Osteoblast (primary cell): ENCODE measurements at regions not wholly inside any gene's neighbourhood (a gene's known extent, or its start where the extent isn't known, plus 50 kb on each side); places are given as distances from the start of the nearest gene placed in this dataset.

Experiments used
- DNase-seq: peaks from one replicate; pipeline ENCODE4 v3.0.0; 2011; ENCODE audit warnings: low spot score, mixed read lengths; ENCODE audit not compliant: insufficient read length; ENCODE audit errors: missing footprints
- H2AFZ ChIP-seq: 2 replicates; pipeline ENCODE4 v1.6.0; 2011; ENCODE audit warnings: mild to moderate bottlenecking, low read length
- H3K27ac ChIP-seq: 2 replicates; pipeline ENCODE4 v1.5.1; 2011; ENCODE audit warnings: mild to moderate bottlenecking, low read depth, low read length, moderate library complexity
- H3K27me3 ChIP-seq: 2 replicates; pipeline ENCODE4 v1.6.0; 2012; ENCODE audit warnings: mild to moderate bottlenecking, control low read depth, inconsistent platforms, low read length, moderate library complexity; ENCODE audit not compliant: insufficient read depth
- H3K36me3 ChIP-seq: 2 replicates; pipeline ENCODE4 v1.5.1; 2011; ENCODE audit warnings: mild to moderate bottlenecking, low read length, control low read depth, moderate library complexity; ENCODE audit not compliant: insufficient read depth
- H3K4me1 ChIP-seq: 2 replicates; pipeline ENCODE4 v1.5.1; 2011; ENCODE audit warnings: mild to moderate bottlenecking, low read length, control low read depth, moderate library complexity; ENCODE audit not compliant: insufficient read depth
- H3K4me2 ChIP-seq: 2 replicates; pipeline ENCODE4 v1.6.0; 2011; ENCODE audit warnings: mild to moderate bottlenecking, low read length; ENCODE audit not compliant: insufficient read depth
- H3K4me3 ChIP-seq: fragments of 200-600 bp; sonication (generic); 3 replicates; pipeline ENCODE4 v1.5.1; 2012; ENCODE audit warnings: mild to moderate bottlenecking, low read length, inconsistent platforms; ENCODE audit not compliant: insufficient read depth
- H3K79me2 ChIP-seq: 2 replicates; pipeline ENCODE4 v1.6.0; 2012; ENCODE audit warnings: mild to moderate bottlenecking, low read length, control low read depth, inconsistent platforms; ENCODE audit not compliant: insufficient read depth
- H3K9me3 ChIP-seq: 2 replicates; pipeline ENCODE4 v1.5.1; 2011; ENCODE audit warnings: low read depth, low read length, control low read depth
- H4K20me1 ChIP-seq: 2 replicates; pipeline ENCODE4 v1.6.0; 2012; ENCODE audit warnings: mild to moderate bottlenecking, low read length, control low read depth; ENCODE audit not compliant: insufficient read depth
- TF ChIP-seq, protein P1 (sequence below): IDR thresholded peaks from 2 replicates; pipeline ENCODE4 v1.5.1; 2011; ENCODE audit warnings: mild to moderate bottlenecking, low read depth, low read length, moderate library complexity; ENCODE audit errors: extremely low read depth

DNA sequence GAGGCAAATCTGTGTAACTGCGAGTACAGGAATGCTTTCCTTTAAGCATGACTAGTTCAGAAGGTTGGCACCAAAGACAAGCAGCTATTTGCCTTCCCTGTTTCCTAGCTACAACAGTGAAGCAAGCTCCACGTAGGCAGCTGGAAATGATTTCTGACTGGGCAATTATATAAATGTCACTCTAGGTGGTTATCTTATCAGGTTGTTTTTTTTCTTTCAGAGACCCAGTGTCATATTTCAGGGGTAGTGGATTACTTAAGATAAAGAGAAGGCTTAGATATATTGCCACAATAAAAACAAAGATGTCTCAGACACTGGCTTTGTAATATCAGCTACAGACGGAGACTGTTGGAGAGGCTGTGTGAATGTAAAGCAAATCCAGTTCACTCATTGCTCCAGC lies 748.9 kb upstream of the NXPH2 start:
- TF ChIP-seq, protein P1, sequence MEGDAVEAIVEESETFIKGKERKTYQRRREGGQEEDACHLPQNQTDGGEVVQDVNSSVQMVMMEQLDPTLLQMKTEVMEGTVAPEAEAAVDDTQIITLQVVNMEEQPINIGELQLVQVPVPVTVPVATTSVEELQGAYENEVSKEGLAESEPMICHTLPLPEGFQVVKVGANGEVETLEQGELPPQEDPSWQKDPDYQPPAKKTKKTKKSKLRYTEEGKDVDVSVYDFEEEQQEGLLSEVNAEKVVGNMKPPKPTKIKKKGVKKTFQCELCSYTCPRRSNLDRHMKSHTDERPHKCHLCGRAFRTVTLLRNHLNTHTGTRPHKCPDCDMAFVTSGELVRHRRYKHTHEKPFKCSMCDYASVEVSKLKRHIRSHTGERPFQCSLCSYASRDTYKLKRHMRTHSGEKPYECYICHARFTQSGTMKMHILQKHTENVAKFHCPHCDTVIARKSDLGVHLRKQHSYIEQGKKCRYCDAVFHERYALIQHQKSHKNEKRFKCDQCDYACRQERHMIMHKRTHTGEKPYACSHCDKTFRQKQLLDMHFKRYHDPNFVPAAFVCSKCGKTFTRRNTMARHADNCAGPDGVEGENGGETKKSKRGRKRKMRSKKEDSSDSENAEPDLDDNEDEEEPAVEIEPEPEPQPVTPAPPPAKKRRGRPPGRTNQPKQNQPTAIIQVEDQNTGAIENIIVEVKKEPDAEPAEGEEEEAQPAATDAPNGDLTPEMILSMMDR, result no peak
- no peak overlapping the region for H3K27ac ChIP-seq
- H2AFZ ChIP-seq, result no peak overlapping the region
- H3K4me3 ChIP-seq, result no peak overlapping the region
- no peaks in the 10 kb centered on the region for H4K20me1 ChIP-seq
- no peak for DNase-seq
- H3K4me2 ChIP-seq, result no peak overlapping the region
- H3K4me1 ChIP-seq, result no peaks in the 10 kb centered on the region
- no peaks in the 10 kb centered on the region for H3K36me3 ChIP-seq
- no peaks in the 10 kb centered on the region for H3K79me2 ChIP-seq
- H3K27me3 ChIP-seq, result no peaks in the 10 kb centered on the region
- H3K9me3 ChIP-seq, result no peaks in the 10 kb centered on the region

DNA sequence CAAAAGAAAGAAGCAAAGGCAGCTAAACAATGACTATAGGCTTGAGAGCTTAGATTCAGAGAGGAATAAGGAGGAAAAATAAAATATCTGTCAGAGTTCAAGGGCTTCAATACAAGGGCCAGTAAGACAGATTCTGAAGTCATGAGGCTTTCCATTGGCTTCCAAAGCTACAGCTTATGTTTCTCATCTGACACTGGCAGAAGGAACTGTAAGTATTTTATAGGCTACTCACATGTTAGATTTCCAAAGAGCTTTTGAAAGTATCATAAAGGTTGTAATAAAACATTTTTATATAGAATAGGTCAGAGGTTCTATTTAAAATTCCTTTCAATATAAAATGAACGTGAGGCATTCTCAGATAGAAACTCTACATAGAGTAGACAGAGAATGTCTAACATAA lies 746.6 kb upstream of the NXPH2 start:
- TF ChIP-seq, protein P1, result no peak
- Histone ChIP-seq H3K4me3 (no peak overlapping the region), H3K4me1 (no peaks in the 10 kb centered on the region), H3K27ac (no peak overlapping the region), H3K27me3 (no peaks in the 10 kb centered on the region), H3K4me2 (no peak overlapping the region), H3K9me3 (no peaks in the 10 kb centered on the region), H3K79me2 (no peaks in the 10 kb centered on the region), H2AFZ (no peak overlapping the region), H4K20me1 (no peaks in the 10 kb centered on the region), H3K36me3 (no peaks in the 10 kb centered on the region)
- no peak for DNase-seq

DNA sequence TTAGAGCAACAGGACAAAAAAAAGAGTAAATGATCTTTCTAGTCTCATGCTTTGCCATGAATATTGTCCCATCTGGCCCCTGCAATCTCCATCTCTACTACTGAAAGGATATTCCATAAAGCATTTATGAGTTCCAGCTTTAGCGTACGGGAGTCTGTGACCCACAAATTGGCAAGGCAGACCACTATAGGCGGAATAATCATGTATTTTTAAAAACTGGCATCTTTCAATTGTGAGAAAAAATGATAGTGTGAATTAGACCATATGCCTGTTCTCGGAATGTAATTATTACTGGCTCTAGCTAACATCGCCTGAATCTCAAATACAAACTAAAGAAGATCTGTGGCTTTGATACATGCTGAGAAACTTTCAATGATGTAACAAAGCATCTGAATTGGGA lies 738.1 kb upstream of the NXPH2 start:
- H2AFZ ChIP-seq, result no peak overlapping the region
- no peak overlapping the region for H3K27ac ChIP-seq
- H3K4me3 ChIP-seq, result no peak overlapping the region
- H3K36me3 ChIP-seq, result no peaks in the 10 kb centered on the region
- no peaks in the 10 kb centered on the region for H4K20me1 ChIP-seq
- H3K27me3 ChIP-seq, result no peaks in the 10 kb centered on the region
- TF ChIP-seq, protein P1, result no peak
- no peaks in the 10 kb centered on the region for H3K79me2 ChIP-seq
- H3K9me3 ChIP-seq, result no peaks in the 10 kb centered on the region
- DNase-seq, result peak; percentile 22
- H3K4me1 ChIP-seq, result no peaks in the 10 kb centered on the region
- H3K4me2 ChIP-seq, result no peak overlapping the region

DNA sequence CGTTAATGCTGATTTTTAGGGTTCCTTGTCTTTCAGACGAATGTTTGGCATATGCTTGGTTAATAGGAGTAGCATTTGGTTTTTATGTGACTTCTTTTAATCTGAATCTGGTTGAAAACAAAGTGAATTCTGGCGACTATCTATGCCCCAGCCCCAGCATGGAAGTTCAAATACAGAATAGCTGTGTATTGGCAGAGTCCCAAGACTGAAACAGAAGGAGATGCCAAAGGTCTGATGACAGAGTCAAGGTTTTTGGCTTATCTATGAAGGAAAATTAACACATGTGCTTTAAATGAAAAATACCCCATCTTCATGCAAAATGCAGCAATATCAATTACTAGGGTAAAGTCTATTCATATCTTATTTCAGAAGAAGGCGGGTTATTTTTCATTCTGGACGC lies 734.8 kb upstream of the NXPH2 start:
- no peaks in the 10 kb centered on the region for H3K27me3 ChIP-seq

More for the DNA sequence above, 734.8 kb upstream of the NXPH2 start:
- H3K4me2 ChIP-seq, result no peak overlapping the region
- H3K9me3 ChIP-seq, result no peaks in the 10 kb centered on the region
- no peaks in the 10 kb centered on the region for H3K36me3 ChIP-seq
- no peak overlapping the region for H3K27ac ChIP-seq
- no peaks in the 10 kb centered on the region for H4K20me1 ChIP-seq
- H3K4me1 ChIP-seq, result no peaks in the 10 kb centered on the region
- no peak for DNase-seq
- H3K79me2 ChIP-seq, result no peaks in the 10 kb centered on the region
- TF ChIP-seq, protein P1, result no peak
- no peak overlapping the region for H2AFZ ChIP-seq
- no peak overlapping the region for H3K4me3 ChIP-seq
